Gastroesophageal sphincter (tissue), 3 donors: ENCODE measurements at regions not wholly inside any gene's neighbourhood (a gene's known extent, or its start where the extent isn't known, plus 50 kb on each side); places are given as distances from the start of the nearest gene placed in this dataset.

ENCODE experiments used
- CTCF ChIP-seq, 4 experiments: fragments of 200-600 bp in 2 of 4; fragments of 450-650 bp in 2 of 4; sonication (generic) in 1 of 4; IDR thresholded peaks; one replicate each; pipeline ENCODE4 v1.5.1; 2017 to 2019; ENCODE audit warnings: antibody characterized with exemption in 4 of 4, mild to moderate bottlenecking in 2 of 4, moderate library complexity in 2 of 4
- EP300 ChIP-seq: sonication (generic); formaldehyde crosslinking; IDR thresholded peaks from one replicate; pipeline ENCODE4 v1.6.1; 2017; ENCODE audit warnings: antibody characterized with exemption, mild to moderate bottlenecking

GRCh38 chr6:30829639-30830255 is 54.6 kb upstream of the DDR1 start:
- TF ChIP-seq CTCF (IDR thresholded peaks at IDR 0.05), result no peak
- TF ChIP-seq EP300, result no peak
